D721Med (cell line): ENCODE measurements at regions not wholly inside any gene's neighbourhood (a gene's known extent, or its start where the extent isn't known, plus 50 kb on each side); places are given as distances from the start of the nearest gene placed in this dataset.

Source experiments
- DNase-seq: peaks from one replicate; pipeline ENCODE4 v3.0.0; 2011; ENCODE audit warnings: low spot score; ENCODE audit not compliant: insufficient read length
- FAIRE-seq: peaks from 2 replicates; lab custom pipeline; 2011; peaks lifted over from hg19 to GRCh38; lab: Jason Lieb, UNC
- TF ChIP-seq, protein P1 (sequence below): IDR thresholded peaks from 2 replicates; pipeline ENCODE4 v1.5.1; 2012; ENCODE audit warnings: mild to moderate bottlenecking, control low read depth; ENCODE audit not compliant: insufficient read depth; ENCODE audit errors: missing control alignments

DNA sequence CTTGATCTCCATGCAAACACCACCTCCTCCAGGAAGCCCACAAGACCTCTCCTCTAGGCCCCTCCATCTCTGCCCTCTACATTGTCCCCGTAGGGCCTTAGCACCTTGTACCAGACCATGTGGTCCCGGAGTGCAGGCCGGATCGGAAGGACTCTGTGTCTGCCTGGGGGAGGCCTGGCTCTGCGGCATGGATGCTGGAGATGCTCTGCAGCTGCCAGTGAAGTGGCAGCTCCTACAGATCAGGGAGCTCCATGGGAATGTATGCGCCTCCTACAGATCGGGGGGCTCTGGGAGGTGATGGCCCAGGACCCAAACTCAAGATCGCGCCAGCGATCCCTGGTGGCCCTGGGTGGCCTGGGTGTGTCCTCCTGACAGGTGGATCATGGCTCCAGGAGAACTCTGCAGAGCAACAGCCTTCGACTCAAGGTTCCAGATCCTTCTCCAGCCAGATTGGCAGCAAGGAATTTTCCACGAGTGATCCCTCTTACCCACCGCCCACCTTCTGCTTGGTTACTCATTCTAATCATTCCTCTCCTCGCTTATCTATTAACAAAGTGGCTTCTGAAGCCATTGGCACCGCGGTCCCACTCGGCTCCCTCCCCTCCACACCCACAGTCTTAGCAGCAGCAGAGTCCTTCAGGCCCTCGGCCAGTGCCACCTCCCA is 67.3 kb downstream of the ADRA2C start:
- FAIRE-seq (no peak), DNase-seq (no peak)
- TF ChIP-seq, protein P1, sequence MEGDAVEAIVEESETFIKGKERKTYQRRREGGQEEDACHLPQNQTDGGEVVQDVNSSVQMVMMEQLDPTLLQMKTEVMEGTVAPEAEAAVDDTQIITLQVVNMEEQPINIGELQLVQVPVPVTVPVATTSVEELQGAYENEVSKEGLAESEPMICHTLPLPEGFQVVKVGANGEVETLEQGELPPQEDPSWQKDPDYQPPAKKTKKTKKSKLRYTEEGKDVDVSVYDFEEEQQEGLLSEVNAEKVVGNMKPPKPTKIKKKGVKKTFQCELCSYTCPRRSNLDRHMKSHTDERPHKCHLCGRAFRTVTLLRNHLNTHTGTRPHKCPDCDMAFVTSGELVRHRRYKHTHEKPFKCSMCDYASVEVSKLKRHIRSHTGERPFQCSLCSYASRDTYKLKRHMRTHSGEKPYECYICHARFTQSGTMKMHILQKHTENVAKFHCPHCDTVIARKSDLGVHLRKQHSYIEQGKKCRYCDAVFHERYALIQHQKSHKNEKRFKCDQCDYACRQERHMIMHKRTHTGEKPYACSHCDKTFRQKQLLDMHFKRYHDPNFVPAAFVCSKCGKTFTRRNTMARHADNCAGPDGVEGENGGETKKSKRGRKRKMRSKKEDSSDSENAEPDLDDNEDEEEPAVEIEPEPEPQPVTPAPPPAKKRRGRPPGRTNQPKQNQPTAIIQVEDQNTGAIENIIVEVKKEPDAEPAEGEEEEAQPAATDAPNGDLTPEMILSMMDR = no peak

DNA sequence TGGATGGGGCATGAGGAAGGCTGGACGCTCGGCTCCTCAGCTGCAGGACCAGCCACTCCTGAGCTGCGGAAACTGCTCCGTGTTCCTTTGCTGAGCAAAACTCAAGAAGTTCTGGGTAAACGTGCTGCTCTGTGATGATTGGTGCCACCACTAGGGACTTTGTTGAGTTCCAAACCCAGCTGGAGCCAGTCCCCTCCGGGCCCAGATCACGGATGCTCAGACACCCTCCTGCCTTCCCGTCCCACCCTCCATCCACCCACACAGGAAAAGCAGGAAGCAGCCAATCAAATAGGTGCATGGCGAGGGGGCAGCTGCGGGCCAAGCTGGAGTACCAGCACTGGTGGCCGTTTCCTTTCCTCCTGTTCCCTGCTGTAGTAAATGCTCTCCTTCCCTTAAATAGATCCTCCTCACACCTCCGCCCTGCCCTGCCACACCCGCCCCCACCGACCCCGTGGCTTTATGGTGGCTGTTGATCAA is 68.0 kb downstream of the ADRA2C start:
- no peak for DNase-seq
- no peak for FAIRE-seq
- TF ChIP-seq, protein P1 = no peak

- no peak for FAIRE-seq
- TF ChIP-seq, protein P1 = no peak
- DNase-seq = no peak
Measured at GRCh38 chr4:3834663-3835521, 68.7 kb downstream of the ADRA2C start.

DNA sequence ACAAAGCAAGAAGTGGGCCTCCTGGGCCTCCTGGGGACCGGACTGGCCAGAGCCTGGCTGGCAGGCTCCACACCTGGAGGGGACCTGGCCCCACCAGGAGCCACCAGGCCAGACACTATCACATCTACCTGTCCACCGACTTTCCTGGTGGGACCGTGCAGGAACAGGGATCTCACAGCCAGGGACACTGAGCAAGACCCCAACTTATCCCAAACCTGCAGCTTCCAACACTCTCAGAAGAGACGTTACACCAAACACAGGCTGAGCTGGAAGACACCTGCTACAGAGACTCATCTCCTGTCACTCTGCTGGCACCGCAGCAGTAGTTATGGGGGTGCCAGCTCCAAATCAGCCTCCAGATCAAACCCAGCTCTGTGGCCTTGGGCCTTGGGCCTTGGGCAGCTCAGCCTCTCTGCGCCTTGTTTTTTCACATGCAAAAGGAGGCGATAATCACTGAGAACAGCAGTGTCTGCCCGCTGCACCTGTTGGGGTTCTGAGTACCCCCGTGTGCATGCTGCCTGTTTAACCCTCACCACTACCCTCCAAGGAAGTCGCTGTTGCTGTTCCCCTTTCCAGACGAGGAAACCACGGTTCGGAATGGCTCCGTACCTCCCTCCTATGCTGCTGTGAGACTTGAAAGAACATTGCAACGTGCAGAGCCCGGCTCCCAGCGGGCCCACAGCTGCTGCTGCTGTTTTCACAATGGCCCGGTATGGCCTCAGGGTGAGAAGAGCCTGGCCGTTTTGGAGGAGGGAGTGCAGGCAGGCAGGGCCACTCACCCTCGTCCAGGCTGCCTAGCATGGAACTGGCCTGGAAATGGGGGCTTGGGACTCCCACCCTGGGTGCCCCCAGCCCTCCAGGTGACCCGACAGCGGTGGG is 69.6 kb downstream of the ADRA2C start:
- no peak for DNase-seq
- no peak for FAIRE-seq
- TF ChIP-seq, protein P1 = no peak

GRCh38 chr4:3836406-3836755 is 70.2 kb downstream of the ADRA2C start:
- FAIRE-seq = no peak
- no peak for DNase-seq
- TF ChIP-seq, protein P1 = no peak

GRCh38 chr4:3836756-3837601 is 70.8 kb downstream of the ADRA2C start:
- no peak for FAIRE-seq
- TF ChIP-seq, protein P1 = no peak
- no peak for DNase-seq
